Hematopoietic multipotent progenitor cell (in vitro differentiated cells): ENCODE measurements at regions not wholly inside any gene's neighbourhood (a gene's known extent, or its start where the extent isn't known, plus 50 kb on each side); places are given as distances from the start of the nearest gene placed in this dataset.
"Not testable (repeated sequence)": the region's sequence is repeated elsewhere in the genome, so short reads cannot be mapped to it uniquely, and the experiment has no call there.

Experiments
- DNase-seq, 3 donors: peaks; one replicate each; pipeline ENCODE4 v3.0.0-alpha.2; 2011 to 2015; ENCODE audit warnings: low read depth in 2 of 3, low spot score in 2 of 3

- DNase-seq: no peak
Observed at GRCh38 chrX:16316331-16316730, 149.1 kb downstream of the MAGEB17 start.

- DNase-seq: no peak
Observed at GRCh38 chrX:16319929-16320328, 152.6 kb downstream of the MAGEB17 start.

DNA sequence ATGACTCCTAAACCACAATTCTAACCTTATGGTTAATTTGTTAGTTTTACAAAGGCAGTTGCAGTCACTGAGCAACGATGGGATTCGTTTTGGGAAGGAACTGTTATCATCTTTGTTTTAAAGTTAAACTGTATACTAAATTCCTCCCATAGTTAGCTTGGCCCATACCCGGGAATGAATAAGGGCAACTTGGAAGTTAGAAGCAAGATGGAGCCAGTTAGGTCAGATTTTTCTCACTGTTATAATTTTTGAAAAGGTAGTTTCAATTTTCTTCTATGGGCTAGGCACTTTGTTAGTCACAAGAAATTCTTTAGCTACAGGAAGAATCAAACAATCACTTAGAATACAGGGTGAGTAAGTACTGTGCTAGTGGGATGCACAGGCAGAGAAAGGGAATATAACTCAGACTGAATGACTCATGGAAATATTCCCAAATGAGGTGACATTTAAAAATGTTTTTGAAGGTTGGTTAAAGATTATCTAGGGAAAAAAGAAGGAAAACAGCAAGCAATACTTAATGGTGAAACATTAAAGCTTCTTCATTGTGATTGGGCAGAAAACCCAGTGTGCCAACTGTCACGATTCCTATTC is 153.6 kb downstream of the MAGEB17 start:
- no peak for DNase-seq

DNA sequence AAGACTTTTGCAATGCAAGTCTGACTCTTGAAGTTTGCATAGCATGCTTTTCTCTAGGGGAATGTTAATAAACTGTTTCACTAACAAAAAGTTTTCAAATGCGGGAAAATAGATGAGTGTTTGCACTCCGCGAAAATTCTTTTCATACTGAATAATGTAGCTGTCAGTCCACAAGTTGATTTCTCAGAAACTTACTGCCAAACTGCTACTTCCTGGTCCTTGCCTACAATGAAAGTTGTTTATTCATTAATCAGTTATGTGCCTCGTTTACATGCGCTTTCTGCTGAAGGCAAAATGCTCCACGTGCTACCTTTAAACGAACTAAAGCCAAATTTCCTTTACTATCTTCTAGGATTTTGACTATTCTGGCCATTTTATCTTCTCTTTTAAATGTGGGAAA is 166.2 kb downstream of the MAGEB17 start:
- DNase-seq: no peak

DNA sequence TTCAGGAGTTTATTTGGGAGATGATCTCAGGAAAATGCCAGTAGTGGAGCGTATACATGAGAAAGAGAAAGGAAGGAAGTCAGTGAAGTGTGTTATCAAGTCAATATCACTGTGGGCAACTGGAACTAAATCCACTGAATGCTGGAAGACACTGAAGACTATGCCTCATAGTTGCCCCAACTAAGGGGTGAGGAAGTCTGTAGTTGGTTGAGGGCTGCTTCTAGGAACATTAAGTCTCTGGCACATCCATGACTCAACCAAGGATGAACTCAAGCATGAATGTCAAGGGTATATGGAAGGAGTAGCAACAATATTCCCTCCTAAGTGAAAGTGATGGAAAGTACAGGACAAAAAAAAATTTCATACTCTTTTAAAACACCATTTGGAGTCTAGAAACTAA is 167.9 kb downstream of the MAGEB17 start:
- no peak for DNase-seq

- no peak for DNase-seq
Observed at GRCh38 chrX:16347968-16348670, 180.8 kb downstream of the MAGEB17 start.

- DNase-seq: no peak
Observed at GRCh38 chrX:16357902-16358301, 190.6 kb downstream of the MAGEB17 start.

GRCh38 chrX:16360056-16360455 is 192.8 kb downstream of the MAGEB17 start:
- not testable (repeated sequence) for DNase-seq

DNA sequence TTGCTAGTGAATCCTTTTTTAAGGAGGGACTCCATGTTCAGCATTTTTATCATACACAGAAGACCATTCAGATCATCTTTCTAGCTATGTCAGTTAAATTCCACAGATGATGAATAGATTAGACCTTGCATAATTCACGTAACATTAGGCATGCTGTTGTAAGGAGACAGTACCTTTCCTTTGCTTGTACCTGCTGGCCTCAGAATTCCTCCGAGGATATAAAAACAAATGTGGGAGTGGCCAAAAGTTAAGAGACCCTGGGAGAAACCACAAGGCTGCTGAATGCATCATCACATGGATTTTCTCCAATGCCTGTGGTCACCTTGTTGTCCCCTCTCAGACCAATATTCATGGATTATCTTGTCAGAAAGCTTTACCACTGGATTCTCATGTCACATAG is 201.4 kb downstream of the MAGEB17 start:
- no peak for DNase-seq

DNA sequence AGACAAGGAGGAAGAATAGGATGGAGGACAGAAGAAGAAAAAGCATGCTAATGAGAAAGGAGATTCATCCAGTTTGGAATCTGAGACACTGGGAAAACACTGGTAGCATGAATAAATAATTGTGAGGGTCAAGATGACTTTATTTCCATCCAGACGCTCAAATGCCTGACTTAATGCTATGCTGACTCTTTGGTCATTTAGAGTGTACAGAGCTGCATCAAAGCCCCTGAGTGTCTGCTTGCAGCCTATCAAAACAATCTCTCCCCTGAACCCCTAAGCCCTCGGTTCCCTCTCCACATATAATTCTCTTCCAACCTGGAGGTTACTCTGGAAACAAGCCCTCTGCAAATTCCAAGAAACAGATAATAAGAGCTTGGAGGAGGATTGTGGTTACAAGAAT is 208.8 kb downstream of the MAGEB17 start:
- DNase-seq: no peak

DNA sequence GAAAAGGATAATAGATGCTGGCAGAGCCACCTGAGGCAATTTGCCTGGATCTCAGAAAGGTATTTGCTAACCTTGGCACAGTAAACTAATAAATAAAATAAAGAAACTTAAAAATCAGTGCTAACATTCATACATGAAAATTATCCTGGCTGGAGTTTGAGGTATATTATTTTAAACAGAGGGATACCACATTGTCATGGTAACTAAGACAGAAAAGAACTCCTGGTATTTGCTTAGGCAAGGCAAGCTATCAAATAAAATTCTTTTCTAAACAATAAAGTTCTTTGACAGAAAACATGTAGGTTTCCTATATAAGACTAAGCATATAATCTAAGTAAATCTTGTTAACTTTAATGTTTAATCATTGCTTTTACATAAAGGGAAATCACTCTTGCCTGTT is 218.8 kb downstream of the MAGEB17 start:
- no peak for DNase-seq

DNA sequence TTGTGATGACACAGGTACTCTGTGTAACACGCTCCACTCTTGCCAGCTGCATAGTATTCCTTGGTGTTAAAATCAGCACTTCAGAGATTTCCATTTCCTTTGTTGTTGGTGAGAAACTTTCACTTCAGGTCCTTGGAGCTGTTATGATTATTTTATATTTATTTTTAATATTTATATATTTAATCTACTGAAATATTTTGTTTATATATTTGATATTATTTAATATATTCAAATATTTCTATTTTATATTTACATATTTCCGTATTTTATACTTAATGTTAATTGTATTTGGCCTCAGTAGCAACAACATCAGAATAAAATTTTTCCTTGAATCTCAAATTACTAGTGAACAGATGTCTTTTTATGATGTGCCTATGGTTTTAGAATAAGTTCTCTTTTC is 225.3 kb downstream of the MAGEB17 start:
- no peak for DNase-seq

GRCh38 chrX:16394290-16394689 is 227.0 kb downstream of the MAGEB17 start:
- no peak for DNase-seq

DNA sequence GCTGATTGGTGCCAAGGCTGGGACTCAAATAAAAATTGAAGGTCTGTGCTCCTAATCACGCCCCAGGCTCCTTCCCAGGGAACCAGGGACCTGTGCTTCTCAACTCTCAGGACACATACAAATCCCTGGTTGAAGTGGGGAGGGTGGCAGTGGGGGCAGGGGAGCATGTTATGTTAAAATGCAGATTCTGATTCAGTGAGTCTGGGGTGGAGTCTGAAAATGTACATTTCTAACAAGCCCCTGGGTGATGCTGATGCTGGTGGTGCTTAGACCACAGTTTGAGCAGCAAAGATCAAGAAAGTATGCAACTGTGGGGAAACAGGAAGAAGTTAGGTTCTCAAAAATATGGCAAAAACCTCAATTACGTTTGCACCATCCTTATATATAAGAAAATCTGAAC is 236.5 kb downstream of the MAGEB17 start:
- DNase-seq: no peak

DNA sequence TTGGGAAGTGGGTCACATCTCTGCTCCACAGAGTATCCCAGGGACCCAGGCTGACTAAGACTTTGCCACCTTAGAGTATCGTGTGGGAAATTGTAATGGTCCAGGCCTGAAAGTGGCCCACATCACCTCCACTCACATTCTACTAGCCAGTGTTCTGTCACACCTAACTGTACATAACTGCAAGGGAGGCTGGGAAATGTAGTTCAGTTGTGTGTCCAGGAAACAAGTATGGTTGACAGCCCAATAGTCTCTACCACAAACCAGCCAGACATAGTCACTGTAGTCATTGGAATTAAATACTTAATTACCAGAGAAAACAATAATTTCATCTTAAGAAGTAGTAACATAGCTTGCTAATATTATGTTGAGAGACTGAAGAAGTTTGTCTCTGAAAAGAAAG is 233.4 kb upstream of the S100G start:
- DNase-seq: no peak

DNA sequence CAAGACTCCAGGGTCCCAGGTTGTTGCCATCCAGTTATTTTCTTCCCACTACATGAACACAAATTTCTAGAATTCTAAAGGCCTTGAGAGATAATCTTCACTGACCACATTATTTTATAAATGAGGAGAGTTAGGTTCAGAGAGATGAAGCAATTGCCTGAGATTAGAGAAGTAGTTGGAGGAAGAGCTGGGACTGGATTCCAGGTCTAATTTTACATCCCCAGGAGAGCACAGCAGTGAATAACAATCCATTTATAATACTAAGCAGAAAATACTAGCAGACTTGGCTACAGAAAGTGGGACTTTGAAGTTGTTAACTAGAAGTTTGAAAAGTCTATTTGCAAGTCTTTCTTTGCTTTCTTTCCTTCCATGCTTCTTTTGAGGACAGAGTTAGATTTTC is 231.3 kb upstream of the S100G start:
- no peak for DNase-seq

GRCh38 chrX:16427668-16428067 is 222.3 kb upstream of the S100G start:
- DNase-seq: no peak

GRCh38 chrX:16429406-16429805 is 220.6 kb upstream of the S100G start:
- DNase-seq: no peak

GRCh38 chrX:16431266-16431665 is 218.7 kb upstream of the S100G start:
- DNase-seq: no peak

DNA sequence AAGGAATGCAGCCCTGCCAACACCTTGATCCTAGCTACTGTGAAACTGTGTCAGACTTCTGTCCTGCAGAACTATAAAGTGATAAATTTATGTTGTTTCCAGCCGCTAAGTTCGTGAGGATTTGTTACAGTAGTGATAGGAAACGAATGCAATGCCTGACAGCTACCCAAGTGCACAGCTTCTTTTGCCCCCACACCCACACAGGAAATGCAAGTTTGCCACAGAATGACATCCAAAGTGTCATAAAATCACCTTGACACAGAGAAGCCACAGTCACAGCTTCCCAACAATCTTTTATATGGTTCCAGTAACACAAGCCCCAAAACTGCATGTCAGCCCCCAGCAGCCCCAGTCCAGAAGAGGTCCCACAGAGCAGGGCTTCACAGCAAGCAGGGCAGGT is 216.9 kb upstream of the S100G start:
- DNase-seq: no peak

GRCh38 chrX:16435399-16435986 is 214.5 kb upstream of the S100G start:
- DNase-seq: no peak
